Fibroblast of the conjunctiva (primary cell): ENCODE measurements at regions not wholly inside any gene's neighbourhood (a gene's known extent, or its start where the extent isn't known, plus 50 kb on each side); places are given as distances from the start of the nearest gene placed in this dataset.
"Not testable (repeated sequence)": the region's sequence is repeated elsewhere in the genome, so short reads cannot be mapped to it uniquely, and the experiment has no call there.

Experiments used
- DNase-seq: peaks from one replicate; pipeline ENCODE4 v3.0.0-alpha.2; 2010; ENCODE audit warnings: low read depth

DNA sequence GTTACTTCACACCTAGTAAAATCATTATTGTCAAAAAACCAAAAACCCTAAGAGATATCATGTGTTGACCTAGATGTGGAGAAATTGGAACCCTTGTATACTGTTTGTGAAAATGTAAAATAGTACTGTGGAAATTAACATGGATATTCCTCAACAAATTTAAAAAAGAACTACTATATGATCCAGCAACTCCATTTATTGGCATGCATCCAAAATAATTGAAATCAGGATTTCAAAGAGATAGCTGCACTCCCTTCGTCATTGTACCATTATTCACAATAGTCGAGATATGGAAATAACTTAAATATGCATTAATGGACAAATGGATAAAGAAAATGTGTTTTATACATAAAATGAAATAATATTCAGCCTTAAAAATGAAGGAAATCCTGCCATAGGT is 105.3 kb upstream of the ZC3H15 start:
- DNase-seq, result no peak

DNA sequence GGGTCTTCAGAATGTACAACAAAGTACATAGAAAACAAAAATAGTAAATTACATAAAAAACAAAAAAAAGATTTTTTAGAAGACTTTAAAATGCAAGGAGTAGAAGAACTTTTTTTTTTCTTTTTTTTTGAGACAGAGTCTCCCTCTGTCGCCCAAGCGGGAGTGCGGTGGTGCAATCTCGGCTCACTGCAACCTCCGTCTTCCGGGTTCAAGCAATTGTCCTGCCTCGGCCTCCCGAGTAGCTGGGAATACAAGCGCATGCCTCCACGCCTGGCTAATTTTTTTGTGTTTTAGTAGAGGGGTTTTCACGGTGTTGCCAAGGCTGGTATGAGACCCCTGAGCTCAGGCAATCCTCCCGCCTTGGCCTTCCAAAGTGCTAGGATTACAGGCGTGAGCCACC is 104.5 kb upstream of the ZC3H15 start:
- DNase-seq, result no peak

DNA sequence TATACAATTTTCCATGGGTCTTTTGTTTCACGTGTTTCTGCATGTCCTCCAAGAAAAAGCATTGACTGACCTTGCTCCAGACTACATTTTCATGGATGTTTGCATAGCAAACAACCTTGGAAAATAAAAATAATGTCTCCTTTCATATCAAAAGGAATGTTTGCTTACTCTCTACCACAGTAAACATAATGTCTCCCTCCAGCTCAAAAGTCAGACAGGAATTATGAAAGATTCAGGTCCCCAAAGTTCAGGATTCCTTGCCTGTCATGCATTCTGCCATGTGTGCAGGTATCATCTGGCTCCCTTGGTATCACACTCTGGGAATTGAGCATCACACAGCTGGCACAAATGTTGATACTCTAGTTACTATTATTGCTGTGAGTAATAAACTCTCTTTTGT is 103.1 kb upstream of the ZC3H15 start:
- no peak for DNase-seq

DNA sequence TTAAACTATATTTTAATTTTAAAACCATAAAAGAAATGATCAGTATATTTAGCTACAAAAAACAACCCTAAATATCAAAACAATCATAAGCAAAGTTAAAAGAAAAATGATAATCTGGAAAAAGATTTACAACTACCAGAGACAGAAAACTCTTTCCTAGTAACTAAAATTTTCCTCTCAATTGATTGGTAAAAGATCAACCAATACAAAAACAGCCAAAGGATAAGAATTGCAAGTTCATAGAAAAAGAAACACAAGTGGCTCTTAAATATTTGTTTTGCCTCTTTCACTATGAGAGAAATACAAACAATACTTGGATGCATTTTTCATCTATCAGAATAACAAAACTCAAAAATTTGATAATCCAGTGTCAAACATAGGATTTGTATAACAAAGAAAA is 101.8 kb upstream of the ZC3H15 start:
- DNase-seq, result no peak

DNA sequence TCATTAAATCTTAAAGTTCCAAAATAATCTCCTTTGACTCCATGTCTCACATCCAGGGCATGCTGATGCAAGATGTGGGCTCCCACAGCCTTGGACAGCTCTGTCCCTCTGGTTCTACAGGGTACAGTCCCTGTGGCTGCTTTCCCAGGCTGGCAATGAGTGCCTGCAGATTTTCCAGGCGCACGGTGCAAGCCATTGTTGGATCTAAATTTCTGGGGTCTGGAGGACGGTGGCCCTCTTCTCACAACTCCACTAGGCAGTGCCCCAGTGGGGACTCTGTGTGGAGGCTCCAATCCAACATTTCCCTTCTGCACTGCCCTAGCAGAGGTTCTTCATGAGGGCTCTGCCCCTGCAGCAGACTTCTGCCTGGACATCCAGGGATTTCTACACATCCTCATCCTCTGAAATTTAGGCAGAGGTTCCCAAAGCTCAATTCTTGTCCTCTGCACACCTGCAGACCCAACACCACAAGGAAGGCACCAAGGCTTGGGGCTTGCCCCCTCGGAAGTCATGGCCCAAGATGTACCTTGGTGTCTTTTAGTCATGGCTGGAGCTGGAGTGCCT is 100.3 kb upstream of the ZC3H15 start:
- DNase-seq, result not testable (repeated sequence)

DNA sequence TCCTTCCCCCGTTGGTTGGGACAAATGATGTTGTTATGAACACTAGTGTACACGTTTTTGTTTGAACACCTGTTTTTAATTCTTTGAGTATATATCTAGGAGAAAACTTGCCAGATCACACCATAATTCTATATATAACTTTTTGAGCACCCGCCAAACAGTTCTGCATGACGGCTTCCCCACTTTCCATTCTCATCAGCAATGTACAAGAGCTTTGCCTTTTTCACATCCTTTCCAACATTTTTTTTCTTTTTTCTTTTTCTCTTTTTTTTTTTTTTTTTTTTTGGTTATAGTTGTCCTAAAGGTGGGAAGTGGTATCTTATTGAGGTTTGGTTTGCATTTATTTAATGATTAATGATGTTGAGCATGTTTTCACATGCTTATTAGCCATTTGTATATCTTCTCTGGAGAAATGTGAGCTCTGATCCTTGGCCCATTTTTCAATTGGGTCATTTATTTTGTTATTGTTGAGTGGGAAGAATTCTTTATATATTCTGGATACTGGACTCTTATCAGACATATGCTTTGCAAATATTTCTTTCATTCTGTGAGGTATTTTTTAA is 86.9 kb upstream of the ZC3H15 start:
- no peak for DNase-seq

DNA sequence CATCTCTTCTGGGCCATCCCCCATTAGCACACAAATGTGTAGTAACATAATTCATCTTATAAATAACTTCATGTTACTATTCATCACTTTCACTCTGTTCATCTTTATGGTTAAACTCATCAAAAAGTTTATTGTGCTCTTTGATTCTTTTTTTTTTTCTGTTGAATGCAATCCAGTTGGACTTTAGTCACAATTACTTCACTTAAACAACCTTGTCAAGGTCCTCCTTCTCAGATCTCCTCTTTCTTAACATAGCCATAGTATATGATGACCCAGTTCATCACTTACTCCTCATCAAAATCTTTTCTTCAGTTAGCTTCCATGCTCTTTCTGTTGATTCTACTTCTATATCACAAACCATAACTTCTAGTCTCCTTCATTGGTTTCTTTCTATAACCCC is 80.2 kb upstream of the ZC3H15 start:
- DNase-seq, result no peak

DNA sequence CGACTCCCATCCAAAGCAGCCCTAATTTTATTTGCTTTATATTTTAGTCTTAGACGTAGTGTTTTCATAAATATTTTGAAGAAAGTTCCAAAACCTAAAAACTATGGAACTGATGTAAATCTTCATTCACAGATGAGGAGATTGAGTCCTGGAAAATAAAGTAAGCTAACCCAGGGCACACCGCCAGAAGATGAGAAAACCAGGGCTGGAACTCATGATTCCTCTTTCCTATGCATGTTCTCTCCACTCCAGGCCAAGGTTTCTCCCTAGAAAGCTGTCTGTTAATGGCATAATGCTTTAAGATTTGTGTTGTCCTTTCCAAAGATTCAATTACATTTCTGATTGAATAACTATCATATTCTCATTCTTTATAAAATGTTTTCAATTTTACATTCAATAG is 78.4 kb upstream of the ZC3H15 start:
- DNase-seq, result no peak

DNA sequence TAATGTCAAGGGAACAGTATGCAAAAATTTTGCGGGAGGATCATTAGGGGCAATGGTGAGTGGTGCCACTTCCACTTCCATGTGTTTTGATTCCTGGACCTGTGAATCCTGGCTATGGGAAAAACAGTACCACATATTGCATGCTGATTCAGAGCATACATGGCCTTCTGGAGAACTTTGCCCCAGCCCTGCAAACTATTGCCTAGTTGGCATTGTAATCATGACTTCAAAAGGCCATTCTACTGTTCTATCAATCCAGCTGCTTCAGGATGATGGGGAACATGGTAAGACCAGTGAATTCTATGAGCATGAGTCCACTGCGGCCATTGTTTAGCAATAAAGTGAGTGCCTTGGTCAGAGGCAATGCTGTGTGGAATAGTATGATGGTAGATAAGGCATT is 75.3 kb upstream of the ZC3H15 start:
- no peak for DNase-seq

DNA sequence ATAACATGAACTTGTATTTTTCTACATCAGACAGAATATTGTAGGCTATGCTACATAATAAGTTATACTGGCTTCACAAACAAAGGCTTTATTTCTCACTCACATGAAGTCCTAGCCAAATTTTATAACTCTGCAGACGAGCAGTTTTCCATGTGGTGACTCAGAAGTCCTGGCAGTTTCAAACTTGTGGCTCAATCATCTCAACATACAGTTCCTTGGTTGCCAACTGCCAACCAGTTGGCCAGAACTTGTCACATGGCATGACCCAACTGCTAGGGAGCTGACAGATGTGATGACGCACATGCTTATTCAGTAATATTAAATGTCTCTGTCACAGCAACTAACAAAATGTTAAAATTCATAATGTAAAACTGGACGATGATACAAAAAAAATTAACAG is 63.8 kb upstream of the ZC3H15 start:
- peak; percentile 85 for DNase-seq

DNA sequence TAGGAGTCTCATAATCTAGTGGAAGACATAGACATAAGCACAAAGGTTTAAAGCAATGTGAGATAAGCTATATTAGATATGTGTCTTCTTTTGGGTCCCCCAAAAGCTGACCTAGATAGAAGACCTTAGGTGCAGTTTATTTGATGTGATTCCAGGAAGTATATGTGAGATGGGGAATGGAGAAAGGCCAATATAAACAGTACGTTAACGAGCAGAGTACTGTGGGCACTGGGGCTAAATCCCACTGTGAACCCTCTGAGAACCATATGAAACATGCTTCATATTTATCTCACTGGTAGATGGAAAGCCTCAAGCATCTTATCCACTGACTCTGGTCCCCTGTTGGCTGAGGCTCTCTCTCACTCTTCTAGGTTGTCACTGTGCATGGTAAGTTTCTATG is 62.6 kb upstream of the ZC3H15 start:
- no peak for DNase-seq

DNA sequence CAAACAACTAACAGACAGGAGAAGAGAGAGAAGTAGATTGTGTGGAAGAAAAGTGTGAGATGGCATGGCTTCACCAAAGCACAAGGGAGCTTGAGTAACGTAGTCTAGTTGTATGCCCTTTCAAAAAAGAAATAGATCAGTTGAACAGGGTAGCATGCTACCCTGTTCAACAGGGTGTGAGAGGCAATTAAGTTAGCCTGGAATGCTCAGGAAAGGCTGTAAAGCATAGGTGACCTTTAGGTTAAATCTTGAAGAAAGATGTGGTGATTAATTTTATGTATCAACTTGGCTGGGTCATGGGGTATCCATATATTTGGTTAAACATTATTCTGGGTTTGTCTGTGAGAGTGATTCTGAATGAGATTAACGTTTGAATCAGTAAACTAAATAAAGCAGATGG is 61.8 kb upstream of the ZC3H15 start:
- DNase-seq, result no peak

DNA sequence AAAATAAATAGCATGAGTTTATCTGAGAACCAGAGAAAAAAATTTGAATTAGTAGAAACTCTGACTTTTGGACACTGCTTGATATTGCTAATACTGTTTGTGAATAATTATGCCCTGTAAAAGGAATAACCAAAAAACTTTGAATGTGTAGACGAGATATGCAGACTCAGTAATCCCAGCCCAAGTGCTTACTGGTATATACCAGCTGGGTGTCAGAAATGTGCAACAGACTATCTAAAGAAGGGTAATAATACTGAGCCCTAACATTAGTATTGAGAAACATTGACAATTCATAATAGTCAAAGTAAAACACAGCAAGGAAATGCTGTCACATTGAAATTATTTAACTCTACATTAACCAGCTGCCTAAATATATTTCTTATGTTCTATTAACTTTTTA is 60.5 kb upstream of the ZC3H15 start:
- no peak for DNase-seq

DNA sequence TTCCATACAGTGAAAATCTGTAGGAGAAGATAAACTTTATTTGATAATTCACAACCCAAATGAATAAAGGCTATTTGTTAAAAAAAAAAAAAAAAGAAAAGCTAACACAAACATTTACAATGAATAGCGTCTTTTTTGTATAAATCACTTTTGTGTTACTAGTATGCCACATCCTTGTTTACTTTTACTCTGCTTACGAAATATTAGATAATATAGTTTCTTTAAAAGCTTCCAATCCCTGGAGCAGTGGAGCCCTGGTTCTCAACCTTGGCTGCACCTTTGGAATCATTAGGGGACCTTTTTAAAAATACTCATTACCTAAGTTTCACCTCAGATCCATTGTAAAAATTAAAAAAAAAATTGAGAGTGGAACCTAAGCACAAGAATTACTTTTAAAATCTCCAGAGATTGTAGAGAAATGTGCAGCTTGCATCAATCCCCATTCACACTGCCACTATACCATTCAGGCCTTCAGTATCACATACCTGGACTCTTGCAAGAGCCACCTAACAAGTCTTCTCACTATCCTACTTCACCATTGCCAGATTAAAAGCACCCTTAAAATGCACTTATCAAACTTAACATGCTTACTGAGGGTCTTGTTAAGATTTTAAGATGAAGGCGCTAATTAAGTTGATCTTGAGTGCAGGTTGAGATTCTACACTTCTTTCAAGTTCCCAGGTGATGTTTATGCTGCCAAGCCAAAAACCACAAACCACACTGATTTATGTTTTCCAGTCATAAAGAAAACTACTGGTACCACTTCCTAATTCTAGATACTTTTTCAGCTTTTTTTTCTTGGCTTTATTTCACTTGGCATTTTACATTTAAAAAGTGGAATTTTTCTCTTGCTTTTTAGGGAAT is 59.7 kb upstream of the ZC3H15 start:
- DNase-seq, result no peak

DNA sequence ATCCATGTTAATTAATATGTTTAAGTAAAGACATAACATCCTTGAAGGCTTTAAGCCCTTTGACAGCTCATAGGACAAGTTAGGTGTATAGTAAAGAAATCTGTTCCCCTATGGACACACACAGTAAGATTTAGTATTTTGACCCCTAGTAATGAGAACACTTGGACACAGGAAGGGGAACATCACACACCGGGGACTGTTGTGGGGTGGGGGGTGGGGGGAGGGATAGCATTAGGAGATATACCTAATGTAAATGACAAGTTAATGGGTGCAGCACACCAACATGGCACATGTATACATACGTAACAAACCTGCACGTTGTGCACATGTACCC is 59.1 kb upstream of the ZC3H15 start:
- not testable (repeated sequence) for DNase-seq

DNA sequence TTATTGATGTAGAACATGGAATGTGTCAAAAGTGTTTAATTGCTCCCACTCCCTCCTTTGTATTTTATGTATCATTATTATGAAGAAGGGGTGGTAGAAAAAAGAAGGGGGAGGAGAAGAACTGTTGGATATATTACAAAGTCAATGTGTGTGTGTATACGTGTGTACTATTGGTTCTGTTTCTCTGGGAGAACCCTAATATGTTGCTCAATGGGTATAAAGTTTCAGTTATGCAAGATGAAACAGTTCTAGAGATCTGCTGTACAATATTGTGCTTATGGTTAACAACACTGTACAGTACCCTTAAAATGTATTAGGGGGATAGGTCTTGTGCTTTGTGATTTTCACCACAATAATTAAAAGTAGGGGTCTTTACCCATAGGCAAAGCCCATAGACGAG is 58.1 kb upstream of the ZC3H15 start:
- no peak for DNase-seq

DNA sequence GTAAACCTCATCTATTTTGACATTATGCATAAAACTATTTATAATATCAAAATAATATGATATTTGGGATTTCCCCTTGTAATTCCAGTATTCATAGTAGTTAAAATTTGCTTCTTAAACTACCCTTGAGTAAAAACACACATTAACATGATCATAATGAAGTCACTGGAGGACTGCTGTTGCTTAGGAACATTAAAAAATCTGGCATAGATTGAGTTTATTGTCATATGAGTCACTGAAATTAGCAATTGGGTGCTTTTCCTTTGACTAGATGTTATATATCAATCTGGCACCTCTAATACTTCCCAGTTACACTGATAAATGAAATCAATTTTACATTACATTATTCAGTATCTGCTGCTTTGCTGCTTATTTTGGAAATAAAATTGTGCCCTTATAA is 57.0 kb upstream of the ZC3H15 start:
- no peak for DNase-seq

DNA sequence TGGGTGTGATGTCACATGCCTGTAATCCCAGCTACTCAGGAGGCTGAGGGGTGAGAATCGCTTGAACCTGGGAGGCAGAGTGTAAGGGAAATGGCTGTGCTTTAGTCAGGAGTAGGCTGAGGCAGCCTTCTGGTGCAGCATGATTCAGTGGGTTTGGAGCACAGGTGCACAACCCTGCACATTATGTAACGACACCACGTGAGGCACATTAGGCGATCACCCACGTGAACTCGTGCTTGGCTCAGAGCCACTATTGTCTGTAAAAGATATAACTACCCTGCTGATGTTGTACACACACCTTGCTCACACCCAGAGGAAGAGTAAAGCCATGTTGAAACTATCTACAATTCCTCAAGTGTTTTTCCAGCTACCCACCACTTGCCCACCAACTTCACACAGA is 54.8 kb upstream of the ZC3H15 start:
- DNase-seq, result no peak

DNA sequence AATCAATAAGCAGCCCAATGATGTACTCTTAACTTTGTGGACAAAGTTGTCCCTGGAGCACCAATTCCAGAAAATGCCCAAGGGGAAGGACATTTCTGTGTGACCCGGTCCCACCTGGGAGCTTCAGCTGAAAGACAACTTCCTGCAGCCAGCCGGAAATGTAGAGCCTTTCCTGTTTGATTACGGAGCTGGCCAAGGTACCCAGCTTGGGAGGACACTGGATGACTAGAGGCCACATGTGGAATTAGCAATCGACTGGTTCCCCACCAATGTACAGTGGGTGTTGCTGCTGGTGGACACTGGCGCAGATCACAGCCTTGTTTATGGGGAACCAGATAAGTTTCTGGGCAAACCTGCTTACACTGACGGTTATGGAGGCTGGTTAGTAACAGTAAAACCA is 53.0 kb upstream of the ZC3H15 start:
- DNase-seq, result no peak

DNA sequence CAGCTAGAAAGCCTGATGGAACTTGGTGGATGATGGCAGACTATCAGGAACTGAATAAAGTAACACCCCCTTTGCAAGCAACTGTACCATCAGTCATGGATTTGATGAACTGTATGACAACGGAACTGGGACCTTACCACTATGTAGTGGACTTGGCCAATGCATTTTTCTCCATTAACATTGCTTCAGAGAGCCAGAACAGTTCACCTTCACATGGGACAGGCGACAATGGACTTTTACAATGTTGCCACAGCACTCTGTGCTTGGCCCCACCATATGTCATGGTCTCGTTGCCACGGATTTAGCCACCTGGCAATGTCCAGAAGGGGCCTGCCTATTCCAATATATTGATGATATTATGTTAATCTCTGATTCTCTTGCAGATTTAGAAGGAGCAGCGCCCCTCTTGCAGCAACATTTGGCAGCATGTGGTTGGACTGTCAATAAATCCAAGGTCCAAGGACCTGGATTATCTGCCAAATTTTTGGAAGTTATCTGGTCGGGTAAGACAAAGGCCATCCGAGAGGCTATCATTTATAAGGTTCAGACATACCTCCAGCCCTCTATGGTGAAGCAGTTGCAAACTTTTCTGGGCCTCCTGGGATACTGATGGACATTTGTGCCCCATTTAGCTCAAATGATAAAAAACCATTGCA is 52.2 kb upstream of the ZC3H15 start:
- no peak for DNase-seq
